GM18907 (cell line): ENCODE measurements at regions not wholly inside any gene's neighbourhood (a gene's known extent, or its start where the extent isn't known, plus 50 kb on each side); places are given as distances from the start of the nearest gene placed in this dataset.

Source experiments
- ATAC-seq: cut with Tn5 transposase; IDR thresholded peaks from one replicate; pipeline ENCODE4 v1.9.1; 2021; ENCODE audit warnings: mild to moderate bottlenecking, moderate library complexity; ENCODE audit not compliant: unreplicated experiment

DNA sequence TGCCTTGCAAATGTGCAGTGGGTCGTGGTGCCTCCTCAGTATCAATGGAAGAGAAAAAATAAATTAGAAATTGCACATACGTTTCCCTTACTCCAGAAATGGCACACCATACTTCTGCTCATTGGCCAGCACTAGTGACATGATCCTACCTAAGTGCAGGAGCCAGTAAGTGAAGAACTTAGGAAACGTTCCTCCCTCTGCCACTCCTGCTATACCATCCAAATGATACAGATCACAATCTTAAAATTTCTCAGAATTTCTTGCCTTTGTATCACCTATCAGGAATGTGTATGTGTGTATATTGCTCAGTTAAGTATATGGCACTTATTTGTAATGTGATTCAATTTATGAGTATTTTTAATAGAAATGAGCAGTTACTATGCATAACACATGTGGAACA is 237.0 kb upstream of the UBE2E3 start:
- no peak for ATAC-seq

DNA sequence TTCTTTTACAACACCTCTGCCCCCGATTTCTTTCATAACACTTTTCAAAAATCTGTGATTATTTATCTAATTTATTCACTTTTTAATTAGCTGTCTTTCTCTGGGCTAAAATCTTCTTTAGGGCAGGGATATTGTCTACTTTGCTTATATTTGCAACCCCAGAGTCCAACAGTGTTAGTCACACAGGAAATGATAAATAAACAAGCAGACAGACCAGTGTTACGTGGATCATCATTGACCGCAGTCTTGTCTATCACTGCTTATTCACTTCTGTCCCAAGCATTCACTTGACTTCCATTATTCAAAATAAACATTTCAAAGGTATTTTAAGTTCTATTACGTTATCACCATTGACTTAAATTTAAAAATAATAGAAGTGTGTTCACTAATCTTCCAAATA is 237.6 kb upstream of the UBE2E3 start:
- ATAC-seq = no peak

DNA sequence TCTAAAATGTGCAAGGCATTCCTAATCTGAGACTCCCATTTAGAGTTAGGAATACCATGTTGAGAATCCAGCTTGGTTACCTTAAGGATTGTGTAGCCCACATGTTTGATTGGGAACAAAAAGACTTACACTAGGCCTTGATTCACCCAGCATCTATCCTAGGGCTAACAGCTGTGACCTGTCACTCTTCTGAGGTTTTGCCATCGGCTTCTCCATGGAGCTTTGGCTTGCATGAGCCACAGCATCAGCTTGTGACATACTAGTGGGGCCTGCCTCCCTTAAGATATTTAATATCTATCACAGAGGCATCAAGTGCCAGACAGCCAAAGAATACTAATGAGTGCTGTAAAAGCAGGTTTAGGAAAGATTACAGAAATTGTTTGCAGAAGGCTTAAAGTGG is 241.3 kb upstream of the UBE2E3 start:
- ATAC-seq = no peak

DNA sequence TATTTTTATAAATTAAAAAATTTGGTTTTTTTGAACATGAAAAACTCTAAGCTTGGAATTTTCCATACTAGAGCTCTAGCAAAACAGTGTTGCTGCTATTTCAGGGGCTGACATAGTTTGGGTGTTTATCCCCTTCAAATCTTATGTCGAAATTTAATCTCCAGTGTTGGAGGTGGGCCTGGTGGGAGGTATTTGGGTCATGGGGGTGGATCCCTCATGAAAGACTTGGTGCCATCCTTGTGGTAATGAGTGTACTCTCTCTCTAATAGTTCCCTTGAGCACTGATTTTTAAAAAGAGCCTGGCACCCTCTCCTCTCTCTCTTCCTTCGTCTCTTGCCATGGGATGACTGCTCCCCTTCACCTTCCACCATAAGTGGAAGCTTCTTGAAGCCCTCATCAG is 244.6 kb upstream of the UBE2E3 start:
- ATAC-seq = no peak

DNA sequence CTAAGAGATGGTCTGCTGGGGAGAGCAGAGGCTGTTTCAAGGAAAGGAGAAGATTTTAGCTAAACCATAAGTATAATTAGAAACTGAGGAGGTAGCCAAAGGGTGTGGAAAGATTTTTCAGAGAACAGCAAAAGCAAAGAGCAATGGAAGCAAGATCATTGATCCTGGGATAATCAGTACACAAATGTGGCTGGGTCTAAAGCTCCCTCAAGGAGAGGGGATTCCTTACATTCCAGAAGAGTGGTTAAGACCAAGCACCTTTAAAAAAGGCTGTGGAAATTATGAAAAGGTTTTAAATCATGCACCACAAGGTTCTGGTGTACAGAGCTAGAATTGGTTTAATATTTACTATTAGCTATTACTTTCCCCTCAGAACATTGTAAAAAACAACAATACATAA is 246.0 kb upstream of the UBE2E3 start:
- ATAC-seq = no peak

DNA sequence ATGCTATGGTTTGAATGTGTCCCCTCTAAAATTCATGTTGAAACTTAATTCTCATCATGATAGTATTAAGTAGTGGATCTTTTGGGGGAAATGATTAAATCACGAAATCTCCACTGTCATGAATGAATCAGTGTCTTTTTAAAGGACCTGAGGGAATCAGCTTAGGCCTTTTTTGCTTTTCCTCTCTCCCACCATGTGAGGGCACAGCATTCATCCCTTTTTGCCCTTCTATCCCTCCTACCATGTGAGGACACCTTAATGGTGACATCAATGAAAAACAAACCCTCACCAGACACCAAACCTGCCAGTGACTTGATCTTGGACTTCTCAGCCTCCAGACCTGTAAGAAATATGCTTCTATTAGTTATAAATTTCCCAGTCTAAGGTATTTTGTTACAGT is 247.1 kb upstream of the UBE2E3 start:
- ATAC-seq = no peak

DNA sequence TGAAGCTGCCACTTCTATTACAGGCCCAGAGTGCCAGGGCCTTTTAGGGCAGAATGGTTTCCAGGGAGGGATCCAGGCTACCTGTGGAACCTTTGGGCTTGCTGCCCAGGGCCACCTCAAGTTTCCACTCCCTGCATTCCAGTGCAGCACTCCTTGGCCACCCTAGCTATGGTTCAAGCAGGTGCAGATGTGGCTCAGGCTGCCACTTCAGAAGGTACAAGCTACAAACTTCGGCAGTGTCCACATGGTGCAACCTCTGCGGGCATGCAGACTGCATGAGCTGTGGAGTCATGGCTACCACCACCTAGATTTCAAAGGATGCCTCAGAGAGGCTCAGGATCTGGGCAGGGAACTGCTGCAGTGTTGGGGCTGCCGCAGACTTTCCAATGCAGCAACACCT is 248.1 kb upstream of the UBE2E3 start:
- ATAC-seq = no peak

DNA sequence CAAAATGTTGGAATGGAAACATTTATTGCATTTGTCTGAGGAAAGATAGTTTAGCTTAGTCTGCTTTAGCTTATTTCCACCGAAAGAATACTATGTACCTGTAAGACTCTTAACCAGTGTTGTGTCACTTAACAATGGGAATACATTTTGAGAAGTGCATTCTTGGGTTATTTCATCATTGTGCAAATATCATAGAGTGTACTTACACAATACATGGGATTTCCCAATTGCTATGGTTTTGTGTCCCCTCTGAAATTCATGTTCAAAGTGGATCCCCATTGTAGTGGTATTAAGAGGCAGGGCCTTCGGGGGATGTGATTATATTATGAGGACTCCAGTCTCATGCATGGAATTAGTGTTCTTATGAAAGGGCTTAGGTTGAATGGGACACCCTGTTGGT is 249.4 kb upstream of the UBE2E3 start:
- no peak for ATAC-seq

DNA sequence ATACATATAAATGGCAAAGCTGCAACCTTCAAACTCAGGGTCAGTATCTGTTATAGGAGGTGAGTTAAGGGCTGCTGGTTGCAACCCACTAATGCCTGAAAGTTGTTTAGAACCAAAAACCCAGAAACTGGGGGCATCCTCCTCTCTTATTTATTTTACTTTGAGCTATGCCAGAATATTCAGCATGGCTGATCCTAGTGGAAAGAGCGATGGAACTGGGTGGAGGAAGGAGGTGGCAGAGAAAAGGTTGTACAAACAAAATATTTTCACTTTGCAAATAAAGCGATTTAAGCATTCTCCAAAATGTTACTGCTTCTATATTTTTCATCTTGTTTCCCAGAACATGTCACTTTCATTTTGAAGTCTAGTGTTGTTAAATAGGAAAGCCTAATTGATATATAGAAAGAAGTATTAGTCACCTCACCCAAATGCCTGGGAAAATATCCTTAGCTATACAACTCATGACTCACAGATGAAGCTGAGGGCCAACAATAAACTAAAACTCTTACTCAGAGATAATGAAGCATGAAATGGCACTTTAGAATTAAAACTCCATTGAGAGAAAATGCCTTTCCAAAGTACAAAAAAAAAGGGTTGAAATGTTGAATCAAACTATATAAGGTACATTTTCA is 251.4 kb upstream of the UBE2E3 start:
- no peak for ATAC-seq

DNA sequence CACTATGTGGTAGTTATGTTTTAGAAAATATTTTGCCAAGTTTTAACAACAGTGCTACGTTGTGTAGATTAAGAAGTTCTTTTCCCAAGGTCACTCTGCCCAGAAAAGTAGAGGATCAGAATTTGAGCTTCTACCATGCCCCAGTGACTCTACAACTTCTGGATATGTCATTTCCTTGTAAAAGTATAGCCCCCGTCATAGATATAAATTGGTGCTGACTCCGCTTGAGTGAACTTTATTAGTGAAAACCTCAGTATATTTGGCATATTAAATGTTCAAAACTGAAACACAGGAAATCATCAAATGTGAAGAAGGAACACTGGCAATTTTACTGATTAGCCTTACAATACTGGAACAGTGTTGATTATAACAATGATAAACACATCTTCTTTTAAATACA is 256.7 kb upstream of the UBE2E3 start:
- ATAC-seq = no peak

DNA sequence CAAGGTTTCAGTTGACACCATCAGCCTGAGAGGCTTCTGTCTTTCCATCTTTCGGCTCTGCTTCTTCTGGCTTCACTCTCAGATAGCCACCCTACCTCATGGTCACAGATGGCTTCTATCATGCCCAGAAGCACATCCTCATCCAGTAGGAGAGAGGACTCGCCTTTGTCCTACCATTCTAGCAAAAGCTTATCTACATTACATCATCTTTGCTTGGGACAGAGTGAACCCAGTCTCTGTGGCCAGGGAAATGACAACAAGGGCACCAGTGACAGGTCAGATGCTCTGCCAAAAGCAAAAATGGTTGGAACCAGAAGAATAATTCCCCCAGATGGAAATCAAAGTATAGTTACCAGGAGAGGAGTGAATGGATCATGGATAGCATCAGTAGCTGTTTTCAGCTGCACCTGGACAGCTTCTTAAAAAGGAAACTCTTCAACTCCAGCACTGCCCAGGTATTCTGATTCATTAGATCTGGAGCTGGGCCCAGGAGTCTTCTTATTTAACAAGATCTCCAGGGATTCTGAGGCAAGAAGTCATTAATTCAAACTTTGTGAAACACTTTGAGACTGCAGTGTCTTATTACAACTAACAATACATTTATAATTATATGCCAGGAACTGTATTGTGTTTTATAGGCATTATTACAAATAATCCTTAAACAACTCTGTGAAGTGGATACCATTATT is 257.7 kb upstream of the UBE2E3 start:
- no peak for ATAC-seq

DNA sequence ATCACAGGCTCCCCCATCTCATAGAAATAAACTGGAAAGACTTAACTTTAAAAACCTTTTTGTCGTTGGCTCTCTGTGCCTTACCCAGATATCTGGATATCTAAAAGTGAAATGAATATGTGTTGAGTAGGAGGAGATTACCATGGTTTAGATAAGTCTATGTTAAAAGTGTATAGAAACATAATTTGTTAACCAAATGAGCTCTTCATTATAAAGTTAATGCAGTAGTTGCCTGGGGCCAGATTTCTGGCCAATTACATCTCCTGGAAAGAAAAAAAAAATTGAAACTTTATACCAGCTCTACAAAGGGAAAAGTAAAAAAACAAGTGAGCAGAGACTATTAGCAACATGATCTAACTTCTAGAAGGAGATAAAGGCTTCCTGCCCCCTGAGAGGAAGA is 259.6 kb upstream of the UBE2E3 start:
- no peak for ATAC-seq

DNA sequence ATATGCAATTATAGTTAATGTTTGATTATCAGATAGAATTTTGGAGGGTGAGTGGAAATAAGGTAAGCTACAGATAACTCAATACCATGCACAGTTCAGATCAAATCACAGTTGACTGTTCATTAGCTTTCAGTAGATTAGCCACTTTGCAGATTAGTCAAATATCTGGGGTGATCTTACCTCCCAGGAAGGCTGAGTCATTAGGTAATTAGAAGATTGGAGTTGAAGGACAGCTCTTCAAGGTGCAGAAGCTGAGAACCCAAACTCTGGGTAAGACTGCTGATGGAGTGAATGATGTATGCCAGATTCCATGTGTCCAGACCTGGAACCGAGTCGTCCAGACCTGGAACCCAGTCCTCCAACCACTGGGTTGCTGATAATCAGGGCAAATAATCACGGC is 262.8 kb upstream of the UBE2E3 start:
- ATAC-seq = no peak

DNA sequence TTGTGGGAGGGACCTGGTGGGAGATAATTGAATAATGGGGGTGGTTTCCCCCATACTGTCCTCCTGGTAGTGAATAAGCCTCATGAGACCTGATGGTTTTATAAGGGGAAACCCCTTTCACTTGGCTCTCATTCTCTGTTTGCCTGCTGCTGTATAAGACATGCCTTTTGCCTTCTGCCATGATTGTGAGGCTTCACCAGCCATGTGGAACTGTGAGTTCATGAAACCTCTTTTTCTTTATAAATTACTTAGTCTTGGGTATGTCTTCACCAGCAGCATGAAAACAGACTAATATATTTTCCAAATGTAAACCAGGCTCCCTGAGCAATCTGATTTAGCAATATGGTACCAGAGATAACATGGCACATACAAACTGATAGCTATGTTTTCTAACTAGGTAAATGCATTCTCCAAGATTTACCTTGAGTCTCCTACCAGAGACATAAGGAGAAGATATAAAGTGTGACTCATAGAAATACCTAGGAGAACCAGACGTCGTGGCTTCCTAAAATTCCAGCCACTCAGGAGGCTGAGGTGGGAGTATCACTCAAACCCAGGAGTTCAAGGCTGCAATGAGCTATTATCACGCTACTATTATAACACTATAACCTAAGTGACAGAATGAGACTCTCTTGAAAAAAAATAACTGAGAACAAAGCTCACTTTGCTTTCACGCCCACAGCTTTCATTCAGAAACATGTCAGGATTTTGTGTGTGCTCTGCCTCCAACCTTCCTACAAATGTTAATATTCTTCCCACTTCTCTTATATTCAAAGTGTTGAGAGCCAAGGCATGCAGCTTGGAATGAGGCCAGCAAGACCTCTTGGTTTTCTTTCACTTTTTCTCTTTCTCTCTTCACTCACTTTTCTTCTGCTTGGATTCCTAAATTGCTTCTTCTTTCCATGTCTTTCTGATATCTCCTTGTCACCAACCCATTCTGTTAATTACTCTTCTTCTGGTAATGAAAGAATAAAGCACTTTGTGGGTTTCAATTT is 263.9 kb upstream of the UBE2E3 start:
- no peak for ATAC-seq

DNA sequence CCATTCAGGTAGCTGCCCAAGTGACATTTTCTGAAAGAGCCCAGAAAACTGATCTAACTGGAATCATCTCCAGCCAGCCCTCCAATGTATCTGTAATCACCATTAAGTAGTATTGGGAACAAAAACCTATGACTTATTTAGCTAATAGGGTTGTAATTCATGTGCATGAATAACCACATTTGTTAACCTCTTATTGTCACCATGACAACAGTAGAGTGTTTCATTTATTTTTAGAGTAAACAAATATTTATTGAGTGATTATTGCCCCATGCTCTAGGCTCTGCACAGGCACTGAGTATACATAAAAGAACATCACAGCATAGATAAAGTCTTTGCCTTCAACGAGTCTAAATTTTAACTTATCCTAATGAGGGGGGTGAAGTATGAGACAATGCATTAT is 265.4 kb upstream of the UBE2E3 start:
- ATAC-seq = no peak

DNA sequence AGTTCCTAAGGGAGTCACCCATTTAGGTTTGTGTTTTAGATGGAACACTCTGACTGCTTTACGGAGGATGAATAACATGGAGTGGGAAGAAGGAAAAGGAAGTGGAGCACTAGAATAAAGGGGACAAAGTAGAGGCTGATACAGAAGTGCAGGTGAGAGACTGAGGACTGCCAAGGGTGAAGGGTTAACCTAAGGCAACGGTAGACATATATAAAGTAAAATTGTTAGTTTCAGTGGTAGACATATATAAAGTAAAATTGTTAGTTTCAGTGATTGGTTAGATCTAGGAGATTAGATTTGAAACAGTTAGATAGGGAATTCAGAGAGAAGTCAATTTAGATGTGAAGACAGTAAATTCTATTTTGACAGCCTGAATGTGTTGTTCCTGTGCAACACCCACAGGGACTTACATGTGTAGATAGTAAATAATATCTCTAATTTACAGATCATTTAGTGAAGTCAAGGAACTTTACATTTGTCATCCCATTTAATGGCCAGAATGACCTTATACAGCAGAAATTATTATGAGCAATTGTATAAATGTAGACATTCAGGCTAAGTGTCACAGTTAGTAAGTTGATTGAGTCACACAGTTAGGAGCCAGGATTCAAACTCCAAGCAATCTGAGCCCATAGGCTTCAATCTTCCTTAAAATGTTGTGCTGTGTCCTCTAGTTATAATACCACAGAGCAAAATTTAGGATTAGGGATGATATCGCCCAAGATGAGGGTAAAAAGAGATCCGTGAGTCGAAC is 270.8 kb upstream of the UBE2E3 start:
- ATAC-seq = no peak

DNA sequence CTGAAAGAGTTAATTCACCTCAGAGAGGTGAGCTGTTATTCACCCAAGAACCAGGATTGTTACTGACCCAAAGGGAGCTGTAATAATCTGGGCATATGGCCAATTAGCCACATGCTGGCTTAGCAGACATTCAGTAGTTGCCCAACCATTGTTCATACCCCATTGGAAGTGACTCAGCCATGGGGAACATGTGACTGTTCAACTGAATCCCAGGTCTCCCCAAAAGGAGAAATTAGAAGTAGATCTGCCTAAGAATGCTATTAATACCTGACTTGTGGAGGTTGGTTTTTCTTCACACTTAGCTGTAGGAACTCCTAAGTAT is 272.6 kb upstream of the UBE2E3 start:
- ATAC-seq = no peak

DNA sequence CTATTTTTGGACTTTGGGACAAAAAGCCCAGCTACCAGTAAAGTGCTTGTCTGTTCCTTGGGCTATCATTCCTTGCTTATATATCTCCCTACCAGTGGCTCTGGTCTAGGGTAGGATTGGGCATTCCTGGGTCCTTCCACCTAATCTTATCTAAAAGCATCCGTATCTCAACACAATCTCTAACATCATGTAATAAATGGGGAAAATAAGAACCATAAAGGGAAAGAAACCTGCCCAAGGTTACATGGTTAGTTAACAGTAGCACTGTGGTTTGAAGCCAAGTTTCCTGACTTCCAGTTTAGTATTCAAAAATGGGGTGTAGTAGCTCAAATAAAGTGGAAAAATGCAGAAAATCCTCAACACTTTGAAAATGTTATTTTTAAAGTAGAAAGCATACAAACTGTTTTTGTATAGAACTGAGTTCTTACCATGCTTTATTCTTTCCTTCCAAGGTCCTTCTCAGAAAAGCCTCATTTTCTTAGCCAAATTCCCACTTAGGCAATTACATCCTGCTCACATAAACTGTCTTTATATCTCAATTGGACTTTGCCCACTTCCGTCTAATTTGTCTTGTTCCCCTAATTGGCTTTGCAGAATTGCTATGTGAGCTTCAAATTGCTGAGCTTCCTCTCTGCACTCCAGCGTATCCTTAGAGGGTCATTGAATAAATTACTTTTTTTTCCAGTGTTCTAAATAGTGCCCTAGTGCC is 273.1 kb upstream of the UBE2E3 start:
- ATAC-seq = no peak

DNA sequence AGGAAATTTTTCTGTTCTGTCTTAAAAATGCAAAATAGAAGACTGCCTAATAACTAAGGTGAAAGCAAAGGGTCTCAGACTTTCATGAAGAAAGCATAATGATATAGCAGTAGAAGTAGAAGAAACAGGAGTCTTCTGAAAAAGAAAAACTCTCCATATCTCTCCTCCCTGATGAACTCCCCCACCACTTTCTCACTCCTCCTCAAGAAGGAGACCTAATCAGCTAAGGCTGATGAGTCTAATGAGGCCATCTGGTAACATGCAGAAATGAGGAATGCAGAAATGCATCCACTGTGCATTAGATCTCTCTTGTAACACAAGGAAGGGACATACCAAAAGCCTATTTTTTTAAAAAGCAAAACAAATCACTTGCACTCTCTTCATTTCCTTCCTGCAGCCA is 273.7 kb upstream of the UBE2E3 start:
- no peak for ATAC-seq

DNA sequence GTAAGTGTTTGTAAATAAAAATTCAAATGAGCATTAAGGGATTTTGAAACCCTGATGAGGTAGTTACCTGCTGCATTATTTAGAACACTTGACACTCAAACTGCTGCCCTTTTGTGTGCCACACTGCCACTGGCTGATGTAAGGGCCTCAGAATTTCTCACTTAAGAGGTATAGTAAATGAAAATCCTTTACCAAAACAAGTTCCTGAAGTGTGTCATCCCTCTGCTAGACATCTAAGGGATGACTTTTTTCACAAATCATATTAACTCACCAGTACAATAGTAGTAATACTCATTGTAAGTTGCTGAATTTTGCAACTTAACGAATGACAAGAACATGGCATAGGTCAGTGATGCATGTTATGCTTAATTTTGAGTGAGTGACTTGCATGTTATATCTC is 274.9 kb upstream of the UBE2E3 start:
- no peak for ATAC-seq

DNA sequence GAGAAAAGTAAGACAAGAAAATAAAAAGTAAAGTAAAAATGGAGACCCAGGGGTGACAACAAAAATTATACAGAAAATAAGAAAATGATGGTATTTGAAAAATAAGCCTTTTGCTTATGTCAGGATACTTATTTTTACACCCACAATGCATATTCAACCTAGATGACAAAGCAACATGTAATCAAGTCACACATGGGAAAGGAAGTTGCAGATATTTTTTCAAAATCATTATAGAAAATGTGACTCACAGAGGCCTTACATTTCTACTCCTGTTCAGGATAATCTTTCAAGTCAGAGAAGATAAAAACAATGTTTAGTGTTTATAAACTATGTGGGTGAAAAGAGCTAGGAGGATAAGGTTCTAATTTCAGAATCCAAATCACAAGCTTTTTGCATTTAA is 275.3 kb upstream of the UBE2E3 start:
- ATAC-seq = no peak
